Progenitor cell of endocrine pancreas (in vitro differentiated cells): ENCODE measurements at regions not wholly inside any gene's neighbourhood (a gene's known extent, or its start where the extent isn't known, plus 50 kb on each side); places are given as distances from the start of the nearest gene placed in this dataset.

ENCODE experiments used
- DNase-seq: peaks from one replicate; pipeline ENCODE4 v3.0.0; 2021; ENCODE audit warnings: low spot score; ENCODE audit not compliant: unreplicated experiment
- H3K27ac Mint-ChIP-seq: 2 replicates; pipeline ENCODE4 v1.8.0; 2021; ENCODE audit warnings: mild to moderate bottlenecking, moderate library complexity, mixed read lengths
- H3K27me3 Mint-ChIP-seq: 2 replicates; pipeline ENCODE4 v1.8.0; 2021; ENCODE audit warnings: mixed read lengths
- H3K36me3 Mint-ChIP-seq: 2 replicates; pipeline ENCODE4 v1.8.0; 2022; ENCODE audit warnings: mixed read lengths; ENCODE audit not compliant: insufficient read depth
- H3K4me1 Mint-ChIP-seq: 2 replicates; pipeline ENCODE4 v1.8.0; 2021; ENCODE audit warnings: low read depth, mixed read lengths
- H3K4me3 Mint-ChIP-seq: 2 replicates; pipeline ENCODE4 v1.8.0; 2021; ENCODE audit warnings: low read depth, mild to moderate bottlenecking, moderate library complexity, mixed read lengths
- H3K9me3 Mint-ChIP-seq: 2 replicates; pipeline ENCODE4 v1.8.0; 2021; ENCODE audit warnings: low read depth, mixed read lengths
- CTCF ChIP-seq: fragments of 200-600 bp; sonication (generic); IDR thresholded peaks from one replicate; pipeline ENCODE4 v1.5.0; 2021; ENCODE audit warnings: antibody characterized with exemption, mild to moderate bottlenecking; ENCODE audit not compliant: unreplicated experiment

GRCh38 chr2:14828223-14828622 is 195.7 kb downstream of the LRATD1 start:
- Mint-ChIP-seq H3K4me3 (no peak overlapping the region), H3K27me3 (no peaks in the 10 kb centered on the region), H3K9me3 (no peaks in the 10 kb centered on the region), H3K4me1 (peaks cover 7% of the 10 kb centered on the region), H3K36me3 (no peaks in the 10 kb centered on the region), H3K27ac (peak overlapping the region; percentile 44)
- no peak for DNase-seq
- no peak for TF ChIP-seq CTCF

- Mint-ChIP-seq H3K27ac (no peak overlapping the region), H3K4me3 (no peak overlapping the region), H3K4me1 (peaks cover 7% of the 10 kb centered on the region), H3K27me3 (no peaks in the 10 kb centered on the region), H3K36me3 (no peaks in the 10 kb centered on the region), H3K9me3 (no peaks in the 10 kb centered on the region)
- DNase-seq = no peak
- TF ChIP-seq CTCF = no peak
These were observed 196.5 kb downstream of the LRATD1 start for GRCh38 chr2:14828968-14829367.

DNA sequence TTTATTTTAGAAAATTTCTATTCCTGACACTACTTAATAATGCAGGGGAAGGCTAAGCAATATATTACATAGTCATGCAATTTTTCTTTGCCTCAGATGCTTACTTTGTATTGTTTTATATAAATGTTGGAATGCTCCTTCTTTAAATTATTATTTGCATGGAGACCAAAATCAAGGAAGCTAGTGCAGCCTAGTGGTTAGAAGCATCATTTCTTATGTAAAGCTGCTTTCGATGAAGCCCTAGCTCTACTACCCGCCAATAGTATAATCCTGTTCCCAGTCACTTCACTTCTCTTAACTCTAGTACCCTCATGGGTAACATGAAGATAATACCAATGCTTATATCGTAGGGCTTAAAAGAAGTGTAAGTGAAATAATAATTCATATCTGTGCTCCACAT is 198.9 kb downstream of the LRATD1 start:
- TF ChIP-seq CTCF = no peak
- Mint-ChIP-seq H3K4me3 (no peak overlapping the region), H3K27me3 (no peaks in the 10 kb centered on the region), H3K9me3 (peaks cover 6% of the 10 kb centered on the region), H3K4me1 (peaks cover 6% of the 10 kb centered on the region), H3K36me3 (no peaks in the 10 kb centered on the region), H3K27ac (no peak overlapping the region)
- DNase-seq = no peak

DNA sequence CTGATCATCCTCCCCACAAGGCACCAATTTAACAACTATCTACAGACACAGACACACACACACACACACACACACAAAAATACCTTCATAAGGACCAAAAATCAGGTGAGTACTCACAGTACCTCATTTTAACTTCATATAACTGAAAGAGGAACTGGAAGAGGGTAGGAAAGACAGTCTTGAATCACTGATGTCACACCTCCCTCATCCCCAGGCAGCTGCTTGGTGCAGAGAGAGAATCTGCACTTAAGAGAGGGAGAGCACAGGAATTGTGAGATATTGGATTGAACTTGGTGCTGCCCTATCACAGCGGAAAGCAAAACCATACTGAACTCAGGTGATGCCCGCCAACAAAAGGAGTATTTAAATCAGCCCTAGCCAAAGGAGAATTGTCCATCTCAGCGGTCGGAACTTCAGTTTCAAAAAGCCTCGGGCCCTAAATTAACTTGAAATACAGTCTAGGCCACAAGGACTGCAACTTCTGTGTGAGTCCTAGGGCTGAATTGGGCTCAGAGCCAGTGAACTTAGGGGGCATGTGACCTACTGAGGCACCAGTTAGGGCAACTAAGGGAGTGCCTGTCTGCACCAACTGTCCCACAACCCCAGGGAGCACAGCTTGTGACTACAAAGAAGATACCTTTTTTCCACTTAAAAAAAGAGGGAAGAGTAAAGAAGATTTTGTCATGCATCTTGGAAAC is 211.1 kb downstream of the LRATD1 start:
- H3K4me1 Mint-ChIP-seq = peaks cover 1% of the 10 kb centered on the region
- H3K27ac Mint-ChIP-seq = no peak overlapping the region
- H3K9me3 Mint-ChIP-seq = peaks cover 39% of the 10 kb centered on the region
- H3K36me3 Mint-ChIP-seq = peaks cover 11% of the 10 kb centered on the region
- DNase-seq = no peak
- no peak overlapping the region for H3K4me3 Mint-ChIP-seq
- no peak for TF ChIP-seq CTCF
- H3K27me3 Mint-ChIP-seq = no peaks in the 10 kb centered on the region

GRCh38 chr2:14855751-14856150 is 223.2 kb downstream of the LRATD1 start:
- no peaks in the 10 kb centered on the region for H3K27me3 Mint-ChIP-seq
- DNase-seq = no peak
- H3K36me3 Mint-ChIP-seq = peaks cover 5% of the 10 kb centered on the region
- H3K4me3 Mint-ChIP-seq = no peak overlapping the region
- peaks cover 23% of the 10 kb centered on the region for H3K9me3 Mint-ChIP-seq
- H3K4me1 Mint-ChIP-seq = no peaks in the 10 kb centered on the region
- H3K27ac Mint-ChIP-seq = no peak overlapping the region
- TF ChIP-seq CTCF = no peak
